Suprapubic skin (tissue), 4 donors: ENCODE measurements at regions not wholly inside any gene's neighbourhood (a gene's known extent, or its start where the extent isn't known, plus 50 kb on each side); places are given as distances from the start of the nearest gene placed in this dataset.

Source experiments
- EP300 ChIP-seq: sonication (generic); formaldehyde crosslinking; IDR thresholded peaks from one replicate; pipeline ENCODE4 v1.6.1; 2017; ENCODE audit warnings: antibody characterized with exemption
- POLR2A ChIP-seq, 2 donors: fragments of 450-650 bp; IDR thresholded peaks; one replicate each; pipeline ENCODE4 v1.6.1; 2017; ENCODE audit warnings: antibody characterized with exemption in 2 of 2, mild to moderate bottlenecking in 2 of 2, moderate library complexity in 2 of 2
- POLR2AphosphoS5 ChIP-seq, 3 donors: sonication (generic); formaldehyde crosslinking; IDR thresholded peaks; one replicate each; pipeline ENCODE4 v1.6.1; 2017; ENCODE audit warnings: antibody characterized with exemption in 3 of 3
- TF ChIP-seq, protein P1 (sequence below), 2 donors: fragments of 200-600 bp in 1 of 2; fragments of 450-650 bp in 1 of 2; sonication (generic) in 1 of 2; IDR thresholded peaks; one replicate each; pipeline ENCODE4 v1.5.1; 2016 to 2019; ENCODE audit warnings: antibody characterized with exemption in 2 of 2, mild to moderate bottlenecking in 1 of 2, moderate library complexity in 1 of 2

DNA sequence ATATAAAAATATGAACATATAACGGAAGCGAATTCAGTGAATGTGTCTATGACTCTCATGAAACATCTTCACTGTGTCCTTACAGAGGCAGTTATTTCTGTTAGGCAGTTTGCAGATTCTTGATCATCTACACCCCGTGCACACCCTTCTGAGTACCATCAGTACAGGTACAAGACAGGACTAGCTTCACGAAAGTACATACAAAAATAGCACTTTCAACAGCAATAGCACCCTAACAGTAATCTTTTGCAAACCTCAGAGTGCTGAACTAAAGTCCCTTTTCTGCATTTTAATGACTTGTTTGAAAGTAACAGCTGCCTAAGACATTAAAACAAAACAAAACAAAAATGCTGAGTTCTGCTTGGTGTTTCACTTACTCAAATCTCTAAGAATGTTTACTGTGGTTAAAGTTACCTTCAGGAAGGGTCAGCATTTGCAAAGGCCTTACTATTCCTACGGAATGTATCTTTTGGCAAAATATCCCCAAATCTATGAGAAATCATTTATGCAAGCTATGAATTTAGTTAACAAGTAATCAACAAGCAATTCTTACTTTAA is 104.1 kb downstream of the CNTN3 start:
- TF ChIP-seq, protein P1, sequence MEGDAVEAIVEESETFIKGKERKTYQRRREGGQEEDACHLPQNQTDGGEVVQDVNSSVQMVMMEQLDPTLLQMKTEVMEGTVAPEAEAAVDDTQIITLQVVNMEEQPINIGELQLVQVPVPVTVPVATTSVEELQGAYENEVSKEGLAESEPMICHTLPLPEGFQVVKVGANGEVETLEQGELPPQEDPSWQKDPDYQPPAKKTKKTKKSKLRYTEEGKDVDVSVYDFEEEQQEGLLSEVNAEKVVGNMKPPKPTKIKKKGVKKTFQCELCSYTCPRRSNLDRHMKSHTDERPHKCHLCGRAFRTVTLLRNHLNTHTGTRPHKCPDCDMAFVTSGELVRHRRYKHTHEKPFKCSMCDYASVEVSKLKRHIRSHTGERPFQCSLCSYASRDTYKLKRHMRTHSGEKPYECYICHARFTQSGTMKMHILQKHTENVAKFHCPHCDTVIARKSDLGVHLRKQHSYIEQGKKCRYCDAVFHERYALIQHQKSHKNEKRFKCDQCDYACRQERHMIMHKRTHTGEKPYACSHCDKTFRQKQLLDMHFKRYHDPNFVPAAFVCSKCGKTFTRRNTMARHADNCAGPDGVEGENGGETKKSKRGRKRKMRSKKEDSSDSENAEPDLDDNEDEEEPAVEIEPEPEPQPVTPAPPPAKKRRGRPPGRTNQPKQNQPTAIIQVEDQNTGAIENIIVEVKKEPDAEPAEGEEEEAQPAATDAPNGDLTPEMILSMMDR (IDR thresholded peaks at IDR 0.05) = no peak
- TF ChIP-seq POLR2AphosphoS5 (IDR thresholded peaks at IDR 0.05) = no peak
- TF ChIP-seq EP300 = no peak
- no peak for TF ChIP-seq POLR2A (IDR thresholded peaks at IDR 0.05)
